ENCODE measurements at regions not wholly inside any gene's neighbourhood (a gene's known extent, or its start where the extent isn't known, plus 50 kb on each side); places are given as distances from the start of the nearest gene placed in this dataset.

GRCh38 chr4:104032896-104033295, 313.1 kb upstream of the TACR3 start:
- DNase-seq (ENCODE audit: low read depth, low spot score) (no peak), ATAC-seq (no peak)
- Histone ChIP-seq H3K27me3 (ENCODE audit: insufficient read depth, low read length) (no peaks in the 10 kb centered on the region), H4K20me1 (ENCODE audit: insufficient read depth) (no peaks in the 10 kb centered on the region), H3K9me2 (ENCODE audit: insufficient read depth) (no peaks in the 10 kb centered on the region), H3K9ac (ENCODE audit: low read length) (no peak overlapping the region), H3K36me3 (ENCODE audit: control insufficient read depth in 1 of 2, insufficient read depth in 2 of 2, low read length in 2 of 2) (no peaks in the 10 kb centered on the region), H3K4me2 (ENCODE audit: low read length) (no peak overlapping the region), H3K79me2 (ENCODE audit: insufficient read depth, low read length) (no peaks in the 10 kb centered on the region), H3K9me3 (ENCODE audit: control insufficient read depth in 1 of 2, insufficient read depth in 1 of 2, low read depth in 1 of 2, low read length in 2 of 2) (no peaks in the 10 kb centered on the region), H3K4me1 (ENCODE audit: control insufficient read depth in 1 of 2, insufficient read depth in 2 of 2, low read length in 2 of 2) (no peaks in the 10 kb centered on the region), H3K4me3 (replicated peaks in 1 of 2; ENCODE audit: low read depth in 1 of 2, low read length in 2 of 2) (no peak overlapping the region), H3K27ac (ENCODE audit: low read depth, low read length) (no peak overlapping the region), H2AFZ (ENCODE audit: low read depth, low read length, poor library complexity, severe bottlenecking) (no peak overlapping the region)
- TF ChIP-seq, protein P1, sequence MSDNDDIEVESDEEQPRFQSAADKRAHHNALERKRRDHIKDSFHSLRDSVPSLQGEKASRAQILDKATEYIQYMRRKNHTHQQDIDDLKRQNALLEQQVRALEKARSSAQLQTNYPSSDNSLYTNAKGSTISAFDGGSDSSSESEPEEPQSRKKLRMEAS (IDR thresholded peaks at IDR 0.05): no peak
- TF ChIP-seq YY1 (IDR thresholded peaks at IDR 0.05; ENCODE audit: extremely low read depth, insufficient replicate concordance, low read depth, low read length) (no peak), EZH2phosphoT487 (IDR thresholded peaks at IDR 0.05; ENCODE audit: borderline replicate concordance) (no peak), JUND (IDR thresholded peaks at IDR 0.05) (no peak), EGR1 (IDR thresholded peaks at IDR 0.05; ENCODE audit: low read depth) (no peak), SP1 (IDR thresholded peaks at IDR 0.05; ENCODE audit: low read depth) (no peak), ELF1 (IDR thresholded peaks at IDR 0.05; ENCODE audit: borderline replicate concordance, low read depth) (no peak), EZH2 (IDR thresholded peaks at IDR 0.05) (no peak), SRF (IDR thresholded peaks at IDR 0.05; ENCODE audit: low read depth) (no peak), FOSL1 (IDR thresholded peaks at IDR 0.05; ENCODE audit: low read depth) (no peak), TCF7L2 (IDR thresholded peaks at IDR 0.05; ENCODE audit: borderline replicate concordance, extremely low read depth, insufficient read depth, insufficient read length) (no peak)
- TF ChIP-seq, protein P2, sequence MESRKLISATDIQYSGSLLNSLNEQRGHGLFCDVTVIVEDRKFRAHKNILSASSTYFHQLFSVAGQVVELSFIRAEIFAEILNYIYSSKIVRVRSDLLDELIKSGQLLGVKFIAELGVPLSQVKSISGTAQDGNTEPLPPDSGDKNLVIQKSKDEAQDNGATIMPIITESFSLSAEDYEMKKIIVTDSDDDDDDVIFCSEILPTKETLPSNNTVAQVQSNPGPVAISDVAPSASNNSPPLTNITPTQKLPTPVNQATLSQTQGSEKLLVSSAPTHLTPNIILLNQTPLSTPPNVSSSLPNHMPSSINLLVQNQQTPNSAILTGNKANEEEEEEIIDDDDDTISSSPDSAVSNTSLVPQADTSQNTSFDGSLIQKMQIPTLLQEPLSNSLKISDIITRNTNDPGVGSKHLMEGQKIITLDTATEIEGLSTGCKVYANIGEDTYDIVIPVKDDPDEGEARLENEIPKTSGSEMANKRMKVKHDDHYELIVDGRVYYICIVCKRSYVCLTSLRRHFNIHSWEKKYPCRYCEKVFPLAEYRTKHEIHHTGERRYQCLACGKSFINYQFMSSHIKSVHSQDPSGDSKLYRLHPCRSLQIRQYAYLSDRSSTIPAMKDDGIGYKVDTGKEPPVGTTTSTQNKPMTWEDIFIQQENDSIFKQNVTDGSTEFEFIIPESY (IDR thresholded peaks at IDR 0.05; ENCODE audit: extremely low read depth, insufficient replicate concordance, low read length): no peak
- BruUV-seq (replicated peaks): no TSS peak
- ChIA-PET CTCF (no interaction called here), RAD21 (ENCODE audit: low non-redundant PET in 1 of 2, low total read pairs in 2 of 2, uncharacterized antibody in 2 of 2, unreplicated experiment in 2 of 2) (no interaction called here), POLR2A (no interaction called here)
- intact Hi-C loops (cut with micrococcal nuclease): no loop called here
